Esophagus squamous epithelium (tissue), 4 donors: ENCODE measurements at regions not wholly inside any gene's neighbourhood (a gene's known extent, or its start where the extent isn't known, plus 50 kb on each side); places are given as distances from the start of the nearest gene placed in this dataset.

Experiments used
- POLR2A ChIP-seq, 4 donors: fragments of 450-650 bp; IDR thresholded peaks; one replicate each; pipeline ENCODE4 v1.6.1; 2017; ENCODE audit warnings: antibody characterized with exemption in 4 of 4, mild to moderate bottlenecking in 4 of 4, moderate library complexity in 3 of 4
- TF ChIP-seq, protein P1 (sequence below), 6 experiments: fragments of 450-650 bp in 4 of 6; fragments of 200-600 bp in 2 of 6; sonication (generic) in 2 of 6; IDR thresholded peaks; one replicate each; pipeline ENCODE4 v1.5.1; 2016 to 2019; ENCODE audit warnings: antibody characterized with exemption in 6 of 6, mild to moderate bottlenecking in 4 of 6, moderate library complexity in 4 of 6

DNA sequence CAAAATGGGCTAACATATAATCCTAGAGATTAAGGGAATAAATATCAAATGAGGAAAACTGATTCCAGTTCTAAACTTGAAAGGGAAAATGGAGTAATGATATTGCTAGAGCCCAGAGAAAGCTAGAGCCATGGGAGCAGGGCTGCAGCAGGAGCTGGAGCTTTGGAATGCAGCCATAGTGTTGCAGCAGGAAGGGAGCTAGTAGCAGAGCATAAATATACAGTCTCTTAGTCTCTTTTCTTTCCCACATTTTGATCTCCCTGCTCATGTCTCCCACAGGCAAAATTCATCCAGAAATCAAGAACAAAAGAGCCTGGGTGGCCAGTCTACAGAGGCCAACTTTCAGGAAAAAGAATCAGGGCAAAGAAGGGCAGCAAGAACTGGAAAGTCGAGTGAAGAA, 253.7 kb downstream of the ATXN7L3B start:
- no peak for TF ChIP-seq POLR2A (IDR thresholded peaks at IDR 0.05)
- TF ChIP-seq, protein P1, sequence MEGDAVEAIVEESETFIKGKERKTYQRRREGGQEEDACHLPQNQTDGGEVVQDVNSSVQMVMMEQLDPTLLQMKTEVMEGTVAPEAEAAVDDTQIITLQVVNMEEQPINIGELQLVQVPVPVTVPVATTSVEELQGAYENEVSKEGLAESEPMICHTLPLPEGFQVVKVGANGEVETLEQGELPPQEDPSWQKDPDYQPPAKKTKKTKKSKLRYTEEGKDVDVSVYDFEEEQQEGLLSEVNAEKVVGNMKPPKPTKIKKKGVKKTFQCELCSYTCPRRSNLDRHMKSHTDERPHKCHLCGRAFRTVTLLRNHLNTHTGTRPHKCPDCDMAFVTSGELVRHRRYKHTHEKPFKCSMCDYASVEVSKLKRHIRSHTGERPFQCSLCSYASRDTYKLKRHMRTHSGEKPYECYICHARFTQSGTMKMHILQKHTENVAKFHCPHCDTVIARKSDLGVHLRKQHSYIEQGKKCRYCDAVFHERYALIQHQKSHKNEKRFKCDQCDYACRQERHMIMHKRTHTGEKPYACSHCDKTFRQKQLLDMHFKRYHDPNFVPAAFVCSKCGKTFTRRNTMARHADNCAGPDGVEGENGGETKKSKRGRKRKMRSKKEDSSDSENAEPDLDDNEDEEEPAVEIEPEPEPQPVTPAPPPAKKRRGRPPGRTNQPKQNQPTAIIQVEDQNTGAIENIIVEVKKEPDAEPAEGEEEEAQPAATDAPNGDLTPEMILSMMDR (IDR thresholded peaks at IDR 0.05): no peak
